ENCODE measurements at regions not wholly inside any gene's neighbourhood (a gene's known extent, or its start where the extent isn't known, plus 50 kb on each side); places are given as distances from the start of the nearest gene placed in this dataset.

DNA sequence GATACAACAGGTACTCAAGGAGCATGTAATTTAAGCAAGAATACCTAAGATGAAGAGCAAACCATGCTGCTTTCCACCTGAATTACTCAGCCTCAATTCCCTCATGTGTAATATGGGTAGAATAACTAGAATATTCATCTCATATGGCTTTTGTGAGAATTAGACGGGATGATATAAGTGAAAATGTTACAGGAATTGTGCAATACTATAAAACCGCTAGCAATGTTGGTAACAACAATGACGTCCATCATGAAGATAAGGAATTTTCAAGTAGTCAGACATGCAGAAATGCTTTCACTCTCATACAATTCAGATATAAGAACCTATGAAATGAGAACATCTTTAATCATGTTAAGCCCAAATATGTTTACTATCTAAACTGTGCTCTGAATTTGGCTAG is 2106.6 kb upstream of the CELF4 start:
- TF ChIP-seq, protein P1, sequence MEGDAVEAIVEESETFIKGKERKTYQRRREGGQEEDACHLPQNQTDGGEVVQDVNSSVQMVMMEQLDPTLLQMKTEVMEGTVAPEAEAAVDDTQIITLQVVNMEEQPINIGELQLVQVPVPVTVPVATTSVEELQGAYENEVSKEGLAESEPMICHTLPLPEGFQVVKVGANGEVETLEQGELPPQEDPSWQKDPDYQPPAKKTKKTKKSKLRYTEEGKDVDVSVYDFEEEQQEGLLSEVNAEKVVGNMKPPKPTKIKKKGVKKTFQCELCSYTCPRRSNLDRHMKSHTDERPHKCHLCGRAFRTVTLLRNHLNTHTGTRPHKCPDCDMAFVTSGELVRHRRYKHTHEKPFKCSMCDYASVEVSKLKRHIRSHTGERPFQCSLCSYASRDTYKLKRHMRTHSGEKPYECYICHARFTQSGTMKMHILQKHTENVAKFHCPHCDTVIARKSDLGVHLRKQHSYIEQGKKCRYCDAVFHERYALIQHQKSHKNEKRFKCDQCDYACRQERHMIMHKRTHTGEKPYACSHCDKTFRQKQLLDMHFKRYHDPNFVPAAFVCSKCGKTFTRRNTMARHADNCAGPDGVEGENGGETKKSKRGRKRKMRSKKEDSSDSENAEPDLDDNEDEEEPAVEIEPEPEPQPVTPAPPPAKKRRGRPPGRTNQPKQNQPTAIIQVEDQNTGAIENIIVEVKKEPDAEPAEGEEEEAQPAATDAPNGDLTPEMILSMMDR (IDR thresholded peaks at IDR 0.05; ENCODE audit: low read depth, low read length): no peak
- TF ChIP-seq POLR2A (IDR thresholded peaks at IDR 0.05; ENCODE audit: extremely low read depth, insufficient read length) (no peak), MYC (IDR thresholded peaks at IDR 0.05; ENCODE audit: low read depth, low read length) (no peak)
- TF ChIP-seq, protein P2, sequence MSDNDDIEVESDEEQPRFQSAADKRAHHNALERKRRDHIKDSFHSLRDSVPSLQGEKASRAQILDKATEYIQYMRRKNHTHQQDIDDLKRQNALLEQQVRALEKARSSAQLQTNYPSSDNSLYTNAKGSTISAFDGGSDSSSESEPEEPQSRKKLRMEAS (IDR thresholded peaks at IDR 0.05; ENCODE audit: low read depth, low read length): no peak
